Mesenchymal stem cell (in vitro differentiated cells and primary cell): ENCODE measurements at regions not wholly inside any gene's neighbourhood (a gene's known extent, or its start where the extent isn't known, plus 50 kb on each side); places are given as distances from the start of the nearest gene placed in this dataset.

Experiments used
- DNase-seq: peaks from one replicate; pipeline ENCODE4 v3.0.0-alpha.2; 2013
- H2AFZ ChIP-seq: one replicate; pipeline ENCODE4 v1.6.1; 2013; ENCODE audit warnings: low read depth, mild to moderate bottlenecking, control low read depth, inconsistent platforms, low read length, moderate library complexity
- H2AK5ac ChIP-seq: 2 replicates; pipeline ENCODE4 v1.6.1; 2013; ENCODE audit warnings: low read length, moderate library complexity, mild to moderate bottlenecking, inconsistent platforms; ENCODE audit not compliant: severe bottlenecking
- H2BK120ac ChIP-seq: one replicate; pipeline ENCODE4 v1.6.1; 2013; ENCODE audit warnings: low read depth, mild to moderate bottlenecking, inconsistent platforms, low read length, moderate library complexity
- H2BK12ac ChIP-seq, 2 experiments: one replicate each; pipeline ENCODE4 v1.6.1; 2013; ENCODE audit warnings: inconsistent platforms in 2 of 2, low read length in 2 of 2, mild to moderate bottlenecking in 2 of 2, moderate library complexity in 2 of 2, control low read depth in 1 of 2
- H2BK15ac ChIP-seq: one replicate; pipeline ENCODE4 v1.6.1; 2013; ENCODE audit warnings: mild to moderate bottlenecking, low read depth, inconsistent platforms; ENCODE audit not compliant: poor library complexity, severe bottlenecking
- H2BK5ac ChIP-seq: 2 replicates; pipeline ENCODE4 v1.6.1; 2013; ENCODE audit warnings: low read depth, mild to moderate bottlenecking, low read length, control low read depth, inconsistent platforms; ENCODE audit not compliant: poor library complexity, severe bottlenecking
- H3K14ac ChIP-seq, 2 experiments: one replicate each; pipeline ENCODE4 v1.6.1; 2013; ENCODE audit warnings: inconsistent platforms in 2 of 2, low read length in 2 of 2, control low read depth in 1 of 2, mild to moderate bottlenecking in 1 of 2, moderate library complexity in 1 of 2
- H3K18ac ChIP-seq, 2 experiments: one replicate each; pipeline ENCODE4 v1.6.1; 2013; ENCODE audit warnings: inconsistent platforms in 2 of 2, low read length in 2 of 2, control low read depth in 1 of 2, low read depth in 1 of 2, mild to moderate bottlenecking in 1 of 2
- H3K23ac ChIP-seq, 2 experiments: one replicate each; pipeline ENCODE4 v1.6.1; 2013; ENCODE audit warnings: inconsistent platforms in 2 of 2, low read length in 2 of 2, mild to moderate bottlenecking in 2 of 2, moderate library complexity in 2 of 2, control low read depth in 1 of 2
- H3K27ac ChIP-seq: 2 replicates; pipeline ENCODE4 v1.5.1; 2013; ENCODE audit warnings: mild to moderate bottlenecking, moderate library complexity, low read length, control low read depth, inconsistent platforms; ENCODE audit not compliant: poor library complexity, severe bottlenecking
- H3K27me3 ChIP-seq, 2 experiments: 2 replicates each; pipeline versions ENCODE4 v1.6.1 to v1.7.0; 2013; ENCODE audit warnings: low read length in 2 of 2, mild to moderate bottlenecking in 2 of 2, moderate library complexity in 2 of 2, control low read depth in 1 of 2, inconsistent platforms in 1 of 2; ENCODE audit not compliant: control insufficient read depth in 1 of 2, insufficient read depth in 1 of 2
- H3K36me3 ChIP-seq, 2 experiments: 2 replicates each; pipeline versions ENCODE4 v1.6.1 to v1.7.0; 2013; ENCODE audit warnings: low read length in 2 of 2, control low read depth in 1 of 2, inconsistent platforms in 1 of 2, low read depth in 1 of 2, mild to moderate bottlenecking in 1 of 2; ENCODE audit not compliant: insufficient read depth in 2 of 2, control insufficient read depth in 1 of 2
- H3K4ac ChIP-seq, 2 experiments: one replicate each; pipeline ENCODE4 v1.6.1; 2013; ENCODE audit warnings: inconsistent platforms in 2 of 2, low read length in 2 of 2, mild to moderate bottlenecking in 2 of 2, moderate library complexity in 2 of 2, control low read depth in 1 of 2, low read depth in 1 of 2
- H3K4me1 ChIP-seq: 2 replicates; pipeline ENCODE4 v1.6.1; 2013; ENCODE audit warnings: low read depth, low read length, control low read depth; ENCODE audit not compliant: control insufficient read depth, insufficient read depth
- H3K4me2 ChIP-seq: 2 replicates; pipeline ENCODE4 v1.6.1; 2013; ENCODE audit warnings: low read length, mild to moderate bottlenecking, inconsistent platforms; ENCODE audit not compliant: poor library complexity, severe bottlenecking
- H3K4me3 ChIP-seq, 2 experiments: 2 replicates each; pipeline versions ENCODE4 v1.5.1 to v1.7.0; 2013; ENCODE audit warnings: low read length in 2 of 2, mild to moderate bottlenecking in 2 of 2, control low read depth in 1 of 2, low read depth in 1 of 2; ENCODE audit not compliant: insufficient read depth in 1 of 2
- H3K79me1 ChIP-seq: replicated peaks from 2 replicates; pipeline ENCODE4 v1.6.1; 2013; ENCODE audit warnings: mild to moderate bottlenecking, control low read depth, low read length, inconsistent platforms; ENCODE audit not compliant: poor library complexity, severe bottlenecking
- H3K9ac ChIP-seq: 2 replicates; pipeline ENCODE4 v1.7.0; 2013; ENCODE audit warnings: mild to moderate bottlenecking, low read length, moderate library complexity
- H3K9me3 ChIP-seq: 2 replicates; pipeline ENCODE4 v1.7.0; 2013; ENCODE audit warnings: mild to moderate bottlenecking, low read length; ENCODE audit not compliant: control insufficient read depth
- H4K8ac ChIP-seq: one replicate; pipeline ENCODE4 v1.6.1; 2013; ENCODE audit warnings: inconsistent platforms, mild to moderate bottlenecking, low read length, moderate library complexity
- H4K91ac ChIP-seq: one replicate; pipeline ENCODE4 v1.6.1; 2013; ENCODE audit warnings: mild to moderate bottlenecking, low read length, inconsistent platforms
- WGBS: methylation state at CpG from one replicate; pipeline ENCODE4 v1.1.7; 2013; ENCODE audit warnings: mixed read lengths; 5-methylcytosine and 5-hydroxymethylcytosine counted together

DNA sequence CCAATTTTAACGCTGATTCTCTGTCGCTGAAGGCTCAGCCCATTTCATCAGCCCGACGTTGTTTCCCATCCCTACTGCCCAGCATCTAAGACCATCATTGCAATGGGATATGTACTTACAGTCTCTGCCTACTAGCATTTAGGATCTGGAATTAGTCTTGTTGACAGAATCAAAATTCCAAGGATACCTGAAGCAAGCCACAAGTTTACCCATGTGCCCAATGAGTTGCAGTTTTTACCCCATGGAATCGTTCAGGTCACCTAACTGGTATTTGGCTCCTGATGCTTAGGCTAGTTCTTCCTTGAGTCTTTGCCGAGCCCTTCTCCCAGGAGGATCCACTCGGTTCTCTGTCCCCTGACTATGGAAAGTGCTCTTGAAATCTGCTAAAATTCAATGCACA, 276.8 kb downstream of the DNAJB9 start:
- Histone ChIP-seq H3K79me1 (no peaks in the 10 kb centered on the region), H3K27me3 (no peaks in the 10 kb centered on the region), H4K8ac (no peak overlapping the region), H3K4me2 (no peak overlapping the region), H2BK12ac (no peak overlapping the region), H4K91ac (no peak overlapping the region), H3K9me3 (no peaks in the 10 kb centered on the region), H3K4me3 (no peak overlapping the region), H3K18ac (no peak overlapping the region), H3K36me3 (no peaks in the 10 kb centered on the region), H3K4me1 (no peaks in the 10 kb centered on the region), H2BK15ac (no peak overlapping the region), H3K14ac (no peak overlapping the region), H3K4ac (no peak overlapping the region), H2BK120ac (no peak overlapping the region), H3K9ac (no peak overlapping the region), H2BK5ac (no peak overlapping the region), H2AFZ (no peak overlapping the region), H3K23ac (no peak overlapping the region), H3K27ac (no peak overlapping the region), H2AK5ac (no peak overlapping the region)
- 88% methylated on average over 7 of the region's 7 CpGs for WGBS
- DNase-seq: no peak

DNA sequence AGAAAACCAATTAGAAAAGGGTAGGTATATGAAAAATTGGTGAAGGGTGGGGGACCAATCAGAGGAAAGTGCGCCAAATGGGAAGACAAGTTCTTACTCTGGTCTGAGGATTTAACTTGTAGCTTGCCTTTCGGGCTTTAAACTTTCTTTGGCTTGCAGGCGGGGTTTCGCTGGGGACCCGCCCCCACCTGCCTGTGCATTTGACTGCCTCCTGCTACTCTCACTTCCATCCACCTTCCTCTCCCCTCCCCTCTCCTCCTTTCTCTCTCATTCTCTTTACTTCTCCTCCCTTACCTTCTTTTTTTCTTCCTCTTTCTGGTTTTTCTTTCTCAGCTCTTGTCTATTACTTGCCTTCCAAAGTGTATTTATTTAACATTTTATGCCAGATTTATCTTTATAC, 278.8 kb downstream of the DNAJB9 start:
- no peak overlapping the region for H3K4ac ChIP-seq
- no peak overlapping the region for H4K8ac ChIP-seq
- no peak overlapping the region for H3K23ac ChIP-seq
- H3K4me2 ChIP-seq: no peak overlapping the region
- H2AFZ ChIP-seq: no peak overlapping the region
- H3K9me3 ChIP-seq: no peaks in the 10 kb centered on the region
- H3K36me3 ChIP-seq: no peaks in the 10 kb centered on the region
- H2BK120ac ChIP-seq: no peak overlapping the region
- no peak for DNase-seq
- no peak overlapping the region for H2AK5ac ChIP-seq
- H3K27ac ChIP-seq: no peak overlapping the region
- 81% methylated on average over 5 of the region's 5 CpGs for WGBS
- H3K4me1 ChIP-seq: no peaks in the 10 kb centered on the region
- H3K4me3 ChIP-seq: no peak overlapping the region
- H3K18ac ChIP-seq: no peak overlapping the region
- H2BK12ac ChIP-seq: no peak overlapping the region
- no peak overlapping the region for H3K9ac ChIP-seq
- H3K14ac ChIP-seq: no peak overlapping the region
- no peak overlapping the region for H2BK15ac ChIP-seq
- no peaks in the 10 kb centered on the region for H3K27me3 ChIP-seq
- H3K79me1 ChIP-seq: no peaks in the 10 kb centered on the region
- no peak overlapping the region for H2BK5ac ChIP-seq
- no peak overlapping the region for H4K91ac ChIP-seq

DNA sequence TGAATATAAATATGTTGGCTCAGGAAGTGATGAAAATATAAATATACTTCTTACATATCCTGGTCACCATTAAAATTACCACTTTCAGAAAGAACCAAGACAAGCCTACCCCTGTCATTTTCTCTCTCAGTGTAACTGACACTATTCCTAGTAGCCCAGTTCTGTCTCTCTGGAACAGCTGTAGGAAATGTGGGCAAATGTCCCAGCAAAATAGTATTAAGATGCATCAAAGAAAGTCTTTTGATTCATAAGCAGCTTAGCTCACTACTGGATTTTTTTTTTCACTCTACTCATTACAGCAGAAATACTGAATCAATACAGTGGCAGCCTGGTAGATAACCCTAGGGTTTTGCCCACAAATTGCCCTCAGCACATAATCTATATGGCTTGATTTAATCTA, 290.9 kb downstream of the DNAJB9 start:
- no peak overlapping the region for H2BK120ac ChIP-seq
- no peak overlapping the region for H2AFZ ChIP-seq
- H2BK12ac ChIP-seq: no peak overlapping the region
- H3K9ac ChIP-seq: no peak overlapping the region
- H2BK15ac ChIP-seq: no peak overlapping the region
- H3K4me2 ChIP-seq: no peak overlapping the region
- no peak overlapping the region for H2BK5ac ChIP-seq
- H4K8ac ChIP-seq: no peak overlapping the region
- no peak overlapping the region for H3K4me3 ChIP-seq
- peaks cover 12% of the 10 kb centered on the region for H3K9me3 ChIP-seq
- no peaks in the 10 kb centered on the region for H3K36me3 ChIP-seq
- no peak for DNase-seq
- H3K27me3 ChIP-seq: no peaks in the 10 kb centered on the region
- no peak overlapping the region for H3K27ac ChIP-seq
- H3K4ac ChIP-seq: no peak overlapping the region
- H3K23ac ChIP-seq: no peak overlapping the region
- H3K14ac ChIP-seq: no peak overlapping the region
- no peak overlapping the region for H4K91ac ChIP-seq
- H3K4me1 ChIP-seq: no peaks in the 10 kb centered on the region
- no peak overlapping the region for H2AK5ac ChIP-seq
- H3K18ac ChIP-seq: no peak overlapping the region
- H3K79me1 ChIP-seq: no peaks in the 10 kb centered on the region

DNA sequence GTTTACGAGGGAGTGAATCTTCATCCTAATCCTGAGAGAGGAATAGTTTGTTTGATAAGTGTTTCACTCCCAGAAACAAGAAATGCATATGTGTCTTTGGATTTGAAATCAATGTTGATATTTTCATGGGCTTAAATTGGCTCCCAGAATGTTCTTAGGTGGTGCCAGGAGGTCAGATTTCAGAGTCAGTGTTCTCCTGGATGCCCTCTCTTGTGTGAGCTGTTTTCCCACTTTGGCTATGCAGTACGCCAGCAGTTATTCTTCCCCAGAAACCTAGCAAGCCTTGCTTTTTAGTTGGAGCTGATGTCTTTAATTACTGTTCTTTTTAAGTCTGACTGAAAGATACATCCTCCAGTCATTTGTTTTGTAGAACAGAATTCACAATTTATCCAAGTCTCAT, 291.4 kb downstream of the DNAJB9 start:
- DNase-seq: no peak
- Histone ChIP-seq H3K79me1 (no peaks in the 10 kb centered on the region), H2AK5ac (no peak overlapping the region), H2BK12ac (no peak overlapping the region), H3K27me3 (no peaks in the 10 kb centered on the region), H3K23ac (no peak overlapping the region), H3K27ac (no peak overlapping the region), H2BK15ac (no peak overlapping the region), H3K9ac (no peak overlapping the region), H3K4me1 (no peaks in the 10 kb centered on the region), H4K8ac (no peak overlapping the region), H3K9me3 (peaks cover 12% of the 10 kb centered on the region), H3K4ac (no peak overlapping the region), H2AFZ (no peak overlapping the region), H4K91ac (no peak overlapping the region), H2BK120ac (no peak overlapping the region), H3K18ac (no peak overlapping the region), H2BK5ac (no peak overlapping the region), H3K36me3 (no peaks in the 10 kb centered on the region), H3K14ac (no peak overlapping the region), H3K4me3 (no peak overlapping the region), H3K4me2 (no peak overlapping the region)
- no CpG with 5 or more reads among the region's 2 CpGs for WGBS
